ENCODE measurements at regions not wholly inside any gene's neighbourhood (a gene's known extent, or its start where the extent isn't known, plus 50 kb on each side); places are given as distances from the start of the nearest gene placed in this dataset.

DNA sequence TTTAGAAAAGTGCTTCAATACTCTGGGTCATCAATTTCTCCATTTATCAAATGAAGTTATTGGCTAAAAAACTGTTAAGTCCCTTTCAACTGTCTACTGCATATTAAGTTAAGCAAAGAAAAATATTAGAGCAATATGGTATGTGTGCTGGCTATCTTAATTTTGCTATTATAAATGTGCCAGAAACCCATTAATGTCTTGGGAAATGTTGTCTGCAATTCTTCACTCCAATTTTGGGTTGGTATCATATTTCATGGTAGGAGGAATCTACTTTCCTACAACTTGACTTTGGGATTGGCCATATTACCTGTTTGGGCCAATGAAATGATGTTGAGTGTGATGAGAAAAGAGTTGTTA is 1063.9 kb downstream of the PLA2G4A start:
- Histone ChIP-seq H3K9me3 (ENCODE audit: control insufficient read depth in 4 of 4, insufficient read depth in 3 of 4, low read length in 3 of 4) (no peaks in the 10 kb centered on the region), H3K36me3 (ENCODE audit: control insufficient read depth in 4 of 4, insufficient read depth in 4 of 4, low read length in 4 of 4) (no peaks in the 10 kb centered on the region), H3K4me3 (no peak overlapping the region), H3K4me1 (ENCODE audit: control insufficient read depth in 5 of 5, insufficient read depth in 5 of 5, low read length in 5 of 5) (no peaks in the 10 kb centered on the region), H3K9ac (ENCODE audit: insufficient read depth in 1 of 2, low read length in 2 of 2) (no peak overlapping the region), H3K27me3 (ENCODE audit: control insufficient read depth in 3 of 3, insufficient read depth in 3 of 3, low read length in 2 of 3) (no peaks in the 10 kb centered on the region), H3K27ac (ENCODE audit: low read depth in 1 of 2, low read length in 1 of 2) (no peak overlapping the region)
- no peak for ATAC-seq (ENCODE audit: insufficient read depth, low FRiP score)
- TF ChIP-seq CTCF (IDR thresholded peaks at IDR 0.05; ENCODE audit: control extremely low read depth, extremely low read depth): no peak
- no peak for DNase-seq

GRCh38 chr1:187893471-187893870 is 1064.7 kb downstream of the PLA2G4A start:
- Histone ChIP-seq H3K9me3 (ENCODE audit: control insufficient read depth in 4 of 4, insufficient read depth in 3 of 4, low read length in 3 of 4) (no peaks in the 10 kb centered on the region), H3K4me1 (ENCODE audit: control insufficient read depth in 5 of 5, insufficient read depth in 5 of 5, low read length in 5 of 5) (no peaks in the 10 kb centered on the region), H3K4me3 (no peak overlapping the region), H3K27ac (ENCODE audit: low read depth in 1 of 2, low read length in 1 of 2) (no peak overlapping the region), H3K27me3 (ENCODE audit: control insufficient read depth in 3 of 3, insufficient read depth in 3 of 3, low read length in 2 of 3) (no peaks in the 10 kb centered on the region), H3K36me3 (ENCODE audit: control insufficient read depth in 4 of 4, insufficient read depth in 4 of 4, low read length in 4 of 4) (no peaks in the 10 kb centered on the region), H3K9ac (ENCODE audit: insufficient read depth in 1 of 2, low read length in 2 of 2) (no peak overlapping the region)
- no peak for TF ChIP-seq CTCF (IDR thresholded peaks at IDR 0.05; ENCODE audit: control extremely low read depth, extremely low read depth)
- 71 to 79% methylated on average over 2 of the region's 2 CpGs for WGBS, 2 donors
- ATAC-seq (ENCODE audit: insufficient read depth, low FRiP score) (no peak), DNase-seq (no peak)

DNA sequence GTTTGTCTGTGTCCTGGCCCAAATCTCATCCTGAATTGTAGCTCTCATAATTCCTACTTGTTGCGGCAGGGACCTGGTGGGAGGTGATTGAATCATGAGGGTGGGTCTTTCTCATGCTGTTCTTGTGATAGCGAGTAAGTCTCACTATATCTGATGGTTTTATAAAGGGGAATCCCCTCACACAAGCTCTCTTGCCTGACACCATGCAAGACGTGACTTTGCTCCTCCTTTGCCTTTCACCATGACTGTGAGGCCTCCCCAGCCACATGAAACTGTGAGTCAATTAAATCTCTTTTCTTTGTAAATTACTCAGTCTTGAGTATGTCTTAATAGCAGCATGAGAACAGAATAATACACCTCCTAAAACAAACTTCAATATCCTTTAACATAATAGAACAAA is 1065.6 kb downstream of the PLA2G4A start:
- ATAC-seq (ENCODE audit: insufficient read depth, low FRiP score) (no peak), DNase-seq (no peak)
- Histone ChIP-seq H3K27ac (ENCODE audit: low read depth in 1 of 2, low read length in 1 of 2) (no peak overlapping the region), H3K4me1 (ENCODE audit: control insufficient read depth in 5 of 5, insufficient read depth in 5 of 5, low read length in 5 of 5) (no peaks in the 10 kb centered on the region), H3K36me3 (ENCODE audit: control insufficient read depth in 4 of 4, insufficient read depth in 4 of 4, low read length in 4 of 4) (no peaks in the 10 kb centered on the region), H3K9me3 (ENCODE audit: control insufficient read depth in 4 of 4, insufficient read depth in 3 of 4, low read length in 3 of 4) (no peaks in the 10 kb centered on the region), H3K9ac (ENCODE audit: insufficient read depth in 1 of 2, low read length in 2 of 2) (no peak overlapping the region), H3K27me3 (ENCODE audit: control insufficient read depth in 3 of 3, insufficient read depth in 3 of 3, low read length in 2 of 3) (no peaks in the 10 kb centered on the region), H3K4me3 (no peak overlapping the region)
- TF ChIP-seq CTCF (IDR thresholded peaks at IDR 0.05; ENCODE audit: control extremely low read depth, extremely low read depth): no peak
- WGBS, 2 donors: 88 to 93% methylated on average over 3 of the region's 3 CpGs

GRCh38 chr1:187903223-187903622 is 1074.5 kb downstream of the PLA2G4A start:
- DNase-seq (no peak), ATAC-seq (ENCODE audit: insufficient read depth, low FRiP score) (no peak)
- Histone ChIP-seq H3K9ac (ENCODE audit: insufficient read depth in 1 of 2, low read length in 2 of 2) (no peak overlapping the region), H3K27me3 (ENCODE audit: control insufficient read depth in 3 of 3, insufficient read depth in 3 of 3, low read length in 2 of 3) (no peaks in the 10 kb centered on the region), H3K4me3 (no peak overlapping the region), H3K4me1 (ENCODE audit: control insufficient read depth in 5 of 5, insufficient read depth in 5 of 5, low read length in 5 of 5) (peaks cover 0 to 7% (median 0%) of the 10 kb centered on the region in 5 donors), H3K27ac (ENCODE audit: low read depth in 1 of 2, low read length in 1 of 2) (no peak overlapping the region), H3K36me3 (ENCODE audit: control insufficient read depth in 4 of 4, insufficient read depth in 4 of 4, low read length in 4 of 4) (no peaks in the 10 kb centered on the region), H3K9me3 (ENCODE audit: control insufficient read depth in 4 of 4, insufficient read depth in 3 of 4, low read length in 3 of 4) (no peaks in the 10 kb centered on the region)
- no peak for TF ChIP-seq CTCF (IDR thresholded peaks at IDR 0.05; ENCODE audit: control extremely low read depth, extremely low read depth)
- 77% methylated on average over 1 of the region's 1 CpG for WGBS, 2 donors
